Heart left ventricle (tissue), 16 donors: ENCODE measurements at regions not wholly inside any gene's neighbourhood (a gene's known extent, or its start where the extent isn't known, plus 50 kb on each side); places are given as distances from the start of the nearest gene placed in this dataset.

ENCODE experiments used
- ATAC-seq, 4 donors: fragments of 200-7000 bp; cut with Tn5 transposase; one replicate each; pipeline ENCODE4 v1.9.1; 2020 to 2022; ENCODE audit warnings: moderate library complexity in 4 of 4, mild to moderate bottlenecking in 3 of 4, moderate number of reproducible peaks in 1 of 4
- DNase-seq, 5 donors: peaks; one replicate each; pipeline ENCODE4 v3.0.0-alpha.2; 2020
- H3K27ac ChIP-seq, 12 donors: fragments of 200-600 bp; sonication (generic) in 4 of 12; one replicate each; pipeline versions ENCODE4 v1.5.0 to v1.8.0; 2016 to 2022; ENCODE audit warnings: mild to moderate bottlenecking in 2 of 12
- H3K27me3 ChIP-seq, 9 donors: fragments of 200-600 bp; sonication (generic) in 2 of 9; one replicate each; pipeline versions ENCODE4 v1.5.1 to v1.8.0; 2016 to 2022; ENCODE audit warnings: mild to moderate bottlenecking in 3 of 9
- H3K36me3 ChIP-seq, 9 donors: fragments of 200-600 bp; sonication (generic) in 2 of 9; one replicate each; pipeline versions ENCODE4 v1.5.0 to v1.8.0; 2018 to 2022; ENCODE audit warnings: mild to moderate bottlenecking in 2 of 9
- H3K4me1 ChIP-seq, 12 donors: fragments of 200-600 bp; sonication (generic) in 4 of 12; one replicate each; pipeline versions ENCODE4 v1.5.0 to v1.8.0; 2016 to 2022; ENCODE audit warnings: mild to moderate bottlenecking in 3 of 12
- H3K4me3 ChIP-seq, 12 donors: fragments of 200-600 bp; sonication (generic) in 4 of 12; one replicate each; pipeline versions ENCODE4 v1.5.0 to v1.8.0; 2017 to 2022; ENCODE audit warnings: mild to moderate bottlenecking in 9 of 12, moderate library complexity in 4 of 12
- H3K9me3 ChIP-seq, 12 donors: fragments of 200-600 bp; sonication (generic) in 4 of 12; one replicate each; pipeline versions ENCODE4 v1.5.0 to v1.8.0; 2016 to 2022; ENCODE audit warnings: mild to moderate bottlenecking in 1 of 12
- POLR2A ChIP-seq, 2 donors: fragments of 450-650 bp; IDR thresholded peaks; one replicate each; pipeline ENCODE4 v1.6.1; 2017; ENCODE audit warnings: antibody characterized with exemption in 2 of 2, mild to moderate bottlenecking in 2 of 2, moderate library complexity in 2 of 2
- whole genome bisulfite sequencing, 4 donors: extraction: QIAGEN DNeasy Blood & Tissue Kit in 2 of 4; methylation state at CpG; one replicate each; pipeline versions ENCODE4 v1.1.5 to v1.1.7; 2013 to 2018; 5-methylcytosine and 5-hydroxymethylcytosine counted together
- intact Hi-C, 10 donors: fragments of 100-400 bp; cut with DNase I; formaldehyde crosslinking; loops; one replicate each; pipeline versions ENCODE4 v1.11.1 to v1.14.2; 2022
- TF ChIP-seq, protein P1 (sequence below), 12 donors: fragments of 200-600 bp; sonication (generic) in 4 of 12; IDR thresholded peaks; one replicate each; pipeline versions ENCODE4 v1.5.0 to v1.8.0; 2018 to 2022; ENCODE audit warnings: antibody characterized with exemption in 12 of 12, mild to moderate bottlenecking in 5 of 12
- donor health status: ischemic (EF 13 %, LVEDD 7.1; RV severe dilation, severe dysfunction).
- donor health status: healthy with polysubstance abuse.
- donor health status: DM: no; HTN: yes; CAD: no.
- donor health status: DM: no; HTN: no; CAD: no.
- donor health status: ischemic (EF 25% LVEDD 6.9; RV normal size, moderate dysfunction).
- donor health status: ischemic (EF 25% LVEDD 5.7; RV mildly dilated, moderate dysfunction).
- donor health status: healthy.
- donor health status: DM: yes; HTN: yes; CAD: no.
- donor health status: ischemic (EF 35%, LVEDD 5.7; RV mildly dilated, moderate dysfunction).
- donor health status: nonischemic (EF 11% LVEDD 7.7; RV severe dilation, severe dysfunction).
- donor health status: DM: yes; HTN: yes; CAD: no.
- donor health status: PGD.
- donor health status: ischemic (EF 29% LVEDD 5.4; RV normal size, mild dysfunction).
- donor health status: nonischemic (EF 23%, LVEDD 6.1; RV moderate dilation, normal function).

DNA sequence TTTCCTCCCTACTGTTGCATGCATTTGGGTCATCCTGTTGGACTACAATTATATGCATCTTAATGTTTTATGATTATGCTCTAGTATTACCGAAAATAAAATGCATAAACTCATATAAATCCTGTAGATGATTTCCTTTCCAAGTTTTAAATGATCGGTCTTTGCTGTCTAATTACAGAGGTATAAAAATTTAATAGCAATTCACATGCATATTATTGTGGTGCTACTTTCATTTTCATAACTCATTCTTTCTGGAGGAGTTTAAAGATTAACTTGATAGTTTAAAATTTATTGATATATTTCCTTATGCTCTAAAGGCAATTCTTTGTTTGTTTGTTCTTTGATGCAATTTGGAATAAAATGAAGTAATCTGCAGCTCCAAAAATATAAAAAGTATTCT is 1475.1 kb downstream of the MAT2B start:
- no peak for TF ChIP-seq POLR2A (IDR thresholded peaks at IDR 0.05)
- TF ChIP-seq, protein P1, sequence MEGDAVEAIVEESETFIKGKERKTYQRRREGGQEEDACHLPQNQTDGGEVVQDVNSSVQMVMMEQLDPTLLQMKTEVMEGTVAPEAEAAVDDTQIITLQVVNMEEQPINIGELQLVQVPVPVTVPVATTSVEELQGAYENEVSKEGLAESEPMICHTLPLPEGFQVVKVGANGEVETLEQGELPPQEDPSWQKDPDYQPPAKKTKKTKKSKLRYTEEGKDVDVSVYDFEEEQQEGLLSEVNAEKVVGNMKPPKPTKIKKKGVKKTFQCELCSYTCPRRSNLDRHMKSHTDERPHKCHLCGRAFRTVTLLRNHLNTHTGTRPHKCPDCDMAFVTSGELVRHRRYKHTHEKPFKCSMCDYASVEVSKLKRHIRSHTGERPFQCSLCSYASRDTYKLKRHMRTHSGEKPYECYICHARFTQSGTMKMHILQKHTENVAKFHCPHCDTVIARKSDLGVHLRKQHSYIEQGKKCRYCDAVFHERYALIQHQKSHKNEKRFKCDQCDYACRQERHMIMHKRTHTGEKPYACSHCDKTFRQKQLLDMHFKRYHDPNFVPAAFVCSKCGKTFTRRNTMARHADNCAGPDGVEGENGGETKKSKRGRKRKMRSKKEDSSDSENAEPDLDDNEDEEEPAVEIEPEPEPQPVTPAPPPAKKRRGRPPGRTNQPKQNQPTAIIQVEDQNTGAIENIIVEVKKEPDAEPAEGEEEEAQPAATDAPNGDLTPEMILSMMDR (IDR thresholded peaks at IDR 0.05) = no peak
- WGBS, 4 donors = 87 to 92% (median 90%) methylated on average over 2 of the region's 2 CpGs
- H3K27me3 ChIP-seq = no peaks in the 10 kb centered on the region
- H3K27ac ChIP-seq = no peak overlapping the region
- intact Hi-C loops = no loop called here
- H3K4me1 ChIP-seq = no peaks in the 10 kb centered on the region
- ATAC-seq = no peak
- no peaks in the 10 kb centered on the region for H3K36me3 ChIP-seq
- no peak for DNase-seq
- no peak overlapping the region for H3K4me3 ChIP-seq
- H3K9me3 ChIP-seq = peaks cover 0 to 26% (median 0%) of the 10 kb centered on the region in 12 donors

DNA sequence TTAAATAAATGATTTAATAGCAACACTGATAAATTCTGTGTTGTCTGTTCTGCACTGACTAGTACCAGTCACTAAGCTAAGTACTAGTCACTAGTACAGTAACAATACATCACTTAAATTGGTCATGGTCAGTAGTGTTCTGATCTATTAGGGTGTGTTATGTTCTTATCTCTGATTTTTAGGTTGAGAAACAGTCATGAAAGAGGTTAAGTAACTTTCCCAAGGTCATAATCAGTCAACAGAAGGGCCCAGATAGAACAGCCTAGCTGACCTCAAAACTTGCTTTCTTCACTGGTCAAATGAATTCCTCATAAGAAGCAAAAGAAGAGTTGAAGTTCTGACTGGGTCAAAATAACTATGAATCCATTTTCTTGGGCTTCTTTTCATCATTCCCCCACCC is 1492.7 kb downstream of the MAT2B start:
- no peak for DNase-seq

DNA sequence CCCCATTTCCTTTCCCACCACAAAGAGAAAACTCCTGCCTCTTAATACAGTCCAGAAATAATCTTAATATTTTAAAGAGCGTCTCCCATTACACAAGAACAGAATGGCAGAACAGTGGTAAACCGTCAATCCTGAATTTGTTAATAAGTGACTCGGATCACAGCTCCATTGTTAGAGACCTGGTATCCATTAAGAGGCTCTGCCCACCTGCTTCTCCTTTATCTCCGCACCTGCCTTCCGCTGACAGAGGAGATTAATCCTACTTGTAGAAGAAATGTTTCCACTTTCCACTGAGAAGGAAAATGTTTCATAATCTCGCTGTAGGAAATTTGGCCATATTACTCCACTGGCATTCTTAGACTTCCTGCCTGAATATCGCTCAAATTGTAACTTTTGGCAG is 1493.2 kb downstream of the MAT2B start:
- ATAC-seq (no peak), DNase-seq (no peak)
- intact Hi-C loops = no loop called here
- no peaks in the 10 kb centered on the region for H3K27me3 ChIP-seq
- H3K4me3 ChIP-seq = no peak overlapping the region
- H3K4me1 ChIP-seq = no peaks in the 10 kb centered on the region
- H3K9me3 ChIP-seq = no peaks in the 10 kb centered on the region
- WGBS, 4 donors = 83 to 88% (median 84%) methylated on average over 7 of the region's 7 CpGs
- H3K27ac ChIP-seq = no peak overlapping the region
- no peaks in the 10 kb centered on the region for H3K36me3 ChIP-seq
- TF ChIP-seq POLR2A (IDR thresholded peaks at IDR 0.05) = no peak
- TF ChIP-seq, protein P1 (IDR thresholded peaks at IDR 0.05) = no peak

More for the DNA sequence above, 1492.7 kb downstream of the MAT2B start:
- no peaks in the 10 kb centered on the region for H3K36me3 ChIP-seq
- H3K27me3 ChIP-seq = no peaks in the 10 kb centered on the region
- H3K9me3 ChIP-seq = no peaks in the 10 kb centered on the region
- ATAC-seq = no peak
- H3K4me3 ChIP-seq = no peak overlapping the region
- H3K4me1 ChIP-seq = no peaks in the 10 kb centered on the region
- intact Hi-C loops = no loop called here
- H3K27ac ChIP-seq = no peak overlapping the region
- TF ChIP-seq, protein P1 (IDR thresholded peaks at IDR 0.05) = no peak
- TF ChIP-seq POLR2A (IDR thresholded peaks at IDR 0.05) = no peak

DNA sequence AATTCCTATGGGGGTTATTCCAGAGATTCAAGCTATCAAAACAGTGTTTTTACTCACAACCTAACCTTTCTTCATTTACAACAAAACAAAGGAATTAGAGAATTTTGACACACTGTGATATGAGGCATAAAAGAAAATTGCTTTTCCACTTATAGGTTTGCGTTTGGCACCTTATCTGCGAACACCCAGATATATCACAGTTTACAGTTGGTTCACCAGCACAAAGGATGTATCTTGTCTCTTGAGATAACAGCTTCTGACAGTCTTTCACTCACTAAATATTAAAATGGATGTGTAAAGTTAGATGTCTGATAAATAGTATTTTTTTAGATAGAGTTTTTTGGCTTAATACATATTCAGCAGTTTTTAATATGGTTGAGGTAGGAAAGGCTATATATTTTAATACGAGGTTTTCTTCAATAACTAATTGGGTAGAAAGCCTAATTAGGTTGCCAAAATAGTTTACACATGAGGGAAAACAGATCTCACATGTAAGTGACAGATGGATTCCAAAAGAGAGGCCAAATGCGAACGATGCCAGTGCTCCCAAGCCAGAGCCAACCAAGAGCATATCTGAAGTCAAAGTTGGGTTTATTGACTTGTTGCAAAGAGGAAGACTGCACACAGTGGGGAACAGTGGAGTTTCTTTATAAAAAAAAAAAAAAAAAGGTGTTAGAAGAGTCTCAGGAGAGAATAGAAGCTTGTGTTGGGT is 1495.2 kb downstream of the MAT2B start:
- no peaks in the 10 kb centered on the region for H3K36me3 ChIP-seq
- TF ChIP-seq, protein P1 (IDR thresholded peaks at IDR 0.05) = no peak
- no peak for TF ChIP-seq POLR2A (IDR thresholded peaks at IDR 0.05)
- no peaks in the 10 kb centered on the region for H3K9me3 ChIP-seq
- intact Hi-C loops = no loop called here
- no peaks in the 10 kb centered on the region for H3K4me1 ChIP-seq
- no peak overlapping the region for H3K4me3 ChIP-seq
- H3K27ac ChIP-seq = no peak overlapping the region
- H3K27me3 ChIP-seq = no peaks in the 10 kb centered on the region
- ATAC-seq (no peak), DNase-seq (no peak)
- WGBS, 4 donors = 30 to 48% (median 32%) methylated on average over 5 of the region's 5 CpGs
